PFSK-1 (cell line): ENCODE measurements at regions not wholly inside any gene's neighbourhood (a gene's known extent, or its start where the extent isn't known, plus 50 kb on each side); places are given as distances from the start of the nearest gene placed in this dataset.

ENCODE experiments used
- POLR2AphosphoS5 ChIP-seq: IDR thresholded peaks from 2 replicates; pipeline ENCODE4 v1.6.1; 2012; ENCODE audit warnings: low read depth, mild to moderate bottlenecking, control low read depth, low read length, moderate library complexity
- REST ChIP-seq, 2 experiments: IDR thresholded peaks; 2 replicates each; pipeline versions ENCODE4 v1.6.1 to v1.8.0; 2011 to 2012; ENCODE audit warnings: low read depth in 2 of 2, low read length in 2 of 2, control low read depth in 1 of 2, inconsistent platforms in 1 of 2, mild to moderate bottlenecking in 1 of 2, moderate library complexity in 1 of 2; ENCODE audit not compliant: insufficient read depth in 1 of 2
- SIN3A ChIP-seq: IDR thresholded peaks from 2 replicates; pipeline ENCODE4 v1.6.1; 2012; ENCODE audit warnings: mild to moderate bottlenecking, low read length, moderate library complexity, borderline replicate concordance; ENCODE audit not compliant: insufficient read depth
- TAF1 ChIP-seq: IDR thresholded peaks from 2 replicates; pipeline ENCODE4 v1.6.1; 2012; ENCODE audit warnings: low read length, control low read depth, borderline replicate concordance; ENCODE audit not compliant: insufficient read depth

GRCh38 chr6:141808662-141809061 is 324.1 kb upstream of the GJE1 start:
- no peak for TF ChIP-seq POLR2AphosphoS5
- TF ChIP-seq TAF1, result no peak
- no peak for TF ChIP-seq SIN3A
- TF ChIP-seq REST (IDR thresholded peaks at IDR 0.05; ENCODE audit: insufficient read depth in 1 of 2, low read depth in 2 of 2, low read length in 2 of 2), result no peak
